ENCODE measurements at regions not wholly inside any gene's neighbourhood (a gene's known extent, or its start where the extent isn't known, plus 50 kb on each side); places are given as distances from the start of the nearest gene placed in this dataset.
"Not testable (repeated sequence)": the region's sequence is repeated elsewhere in the genome, so short reads cannot be mapped to it uniquely, and the experiment has no call there.

- H3K27ac Mint-ChIP-seq, result no peak overlapping the region
- H3K36me3 Mint-ChIP-seq, result no peaks in the 10 kb centered on the region
- peaks cover 18% of the 10 kb centered on the region for H3K9me3 Mint-ChIP-seq
- DNase-seq (ENCODE audit: low spot score in 2 of 2) (no peak), ATAC-seq (no peak)
- no peak overlapping the region for H3K4me3 Mint-ChIP-seq
- no peaks in the 10 kb centered on the region for H3K4me1 Mint-ChIP-seq
These were observed 123.9 kb upstream of the GRM7 start for GRCh38 chr3:6736836-6737629.

- Mint-ChIP-seq H3K9me3 (peaks cover 20% of the 10 kb centered on the region), H3K36me3 (no peaks in the 10 kb centered on the region), H3K4me3 (no peak overlapping the region), H3K4me1 (no peaks in the 10 kb centered on the region), H3K27ac (no peak overlapping the region)
- DNase-seq (ENCODE audit: low spot score in 2 of 2), result no peak
- no peak for ATAC-seq
These were observed 123.3 kb upstream of the GRM7 start for GRCh38 chr3:6737630-6738029.

GRCh38 chr3:6739288-6739687 is 121.6 kb upstream of the GRM7 start:
- ATAC-seq, result no peak

GRCh38 chr3:6743067-6743720 is 117.7 kb upstream of the GRM7 start:
- Mint-ChIP-seq H3K36me3 (no peaks in the 10 kb centered on the region), H3K27ac (no peak overlapping the region), H3K4me1 (no peaks in the 10 kb centered on the region), H3K4me3 (no peak overlapping the region), H3K9me3 (peaks cover 21% of the 10 kb centered on the region)
- no peak for ATAC-seq
- no peak for DNase-seq (ENCODE audit: low spot score in 2 of 2)

More at GRCh38 chr3:6739288-6739687, 121.6 kb upstream of the GRM7 start:
- no peak overlapping the region for H3K4me3 Mint-ChIP-seq
- DNase-seq (ENCODE audit: low spot score in 2 of 2), result no peak
- H3K27ac Mint-ChIP-seq, result no peak overlapping the region
- no peaks in the 10 kb centered on the region for H3K4me1 Mint-ChIP-seq
- H3K9me3 Mint-ChIP-seq, result peaks cover 17% of the 10 kb centered on the region
- H3K36me3 Mint-ChIP-seq, result no peaks in the 10 kb centered on the region

GRCh38 chr3:6746443-6746842 is 114.5 kb upstream of the GRM7 start:
- peaks cover 18% of the 10 kb centered on the region for H3K9me3 Mint-ChIP-seq
- no peak overlapping the region for H3K27ac Mint-ChIP-seq
- H3K4me3 Mint-ChIP-seq, result no peak overlapping the region
- no peaks in the 10 kb centered on the region for H3K36me3 Mint-ChIP-seq
- ATAC-seq, result no peak
- H3K4me1 Mint-ChIP-seq, result no peaks in the 10 kb centered on the region
- DNase-seq (ENCODE audit: low spot score in 2 of 2), result no peak

- Mint-ChIP-seq H3K4me1 (no peaks in the 10 kb centered on the region), H3K27ac (no peak overlapping the region), H3K36me3 (no peaks in the 10 kb centered on the region), H3K9me3 (peaks cover 18% of the 10 kb centered on the region), H3K4me3 (no peak overlapping the region)
- DNase-seq (ENCODE audit: low spot score in 2 of 2) (no peak), ATAC-seq (no peak)
These were observed 113.9 kb upstream of the GRM7 start for GRCh38 chr3:6747017-6747416.

GRCh38 chr3:6750782-6751181 is 110.1 kb upstream of the GRM7 start:
- Mint-ChIP-seq H3K9me3 (peaks cover 24% of the 10 kb centered on the region), H3K4me3 (no peak overlapping the region), H3K27ac (no peak overlapping the region), H3K4me1 (no peaks in the 10 kb centered on the region), H3K36me3 (no peaks in the 10 kb centered on the region)
- no peak for ATAC-seq
- DNase-seq (ENCODE audit: low spot score in 2 of 2), result no peak

GRCh38 chr3:6753536-6753935 is 107.4 kb upstream of the GRM7 start:
- Mint-ChIP-seq H3K36me3 (no peaks in the 10 kb centered on the region), H3K27ac (no peak overlapping the region), H3K4me1 (no peaks in the 10 kb centered on the region), H3K9me3 (peaks cover 22% of the 10 kb centered on the region), H3K4me3 (no peak overlapping the region)
- DNase-seq (ENCODE audit: low spot score in 2 of 2) (no peak), ATAC-seq (no peak)

- H3K27ac Mint-ChIP-seq; DNase-seq (ENCODE audit: low spot score in 2 of 2); H3K36me3 Mint-ChIP-seq; H3K4me1 Mint-ChIP-seq; ATAC-seq; H3K9me3 Mint-ChIP-seq; H3K4me3 Mint-ChIP-seq: not testable (repeated sequence)
These were observed 91.2 kb upstream of the GRM7 start for GRCh38 chr3:6769532-6770396.

GRCh38 chr3:6770397-6770690 is 90.6 kb upstream of the GRM7 start:
- Mint-ChIP-seq H3K27ac (no peak overlapping the region), H3K36me3 (no peaks in the 10 kb centered on the region), H3K4me1 (no peaks in the 10 kb centered on the region), H3K9me3 (peaks cover 9% of the 10 kb centered on the region), H3K4me3 (no peak overlapping the region)
- no peak for DNase-seq (ENCODE audit: low spot score in 2 of 2)
- ATAC-seq, result no peak

- ATAC-seq, result no peak
- Mint-ChIP-seq H3K27ac (no peak overlapping the region), H3K4me3 (no peak overlapping the region), H3K4me1 (no peaks in the 10 kb centered on the region), H3K9me3 (peaks cover 12% of the 10 kb centered on the region), H3K36me3 (no peaks in the 10 kb centered on the region)
- DNase-seq (ENCODE audit: low spot score in 2 of 2), result no peak
These were observed 89.7 kb upstream of the GRM7 start for GRCh38 chr3:6771171-6771570.

- ATAC-seq (no peak), DNase-seq (ENCODE audit: low spot score in 2 of 2) (no peak)
- H3K4me3 Mint-ChIP-seq, result no peak overlapping the region
- peaks cover 15% of the 10 kb centered on the region for H3K9me3 Mint-ChIP-seq
- H3K4me1 Mint-ChIP-seq, result no peaks in the 10 kb centered on the region
- H3K36me3 Mint-ChIP-seq, result no peaks in the 10 kb centered on the region
- H3K27ac Mint-ChIP-seq, result no peak overlapping the region
These were observed 81.8 kb upstream of the GRM7 start for GRCh38 chr3:6779140-6779539.

GRCh38 chr3:6781092-6781491 is 79.8 kb upstream of the GRM7 start:
- ATAC-seq (no peak), DNase-seq (ENCODE audit: low spot score in 2 of 2) (no peak)
- no peaks in the 10 kb centered on the region for H3K36me3 Mint-ChIP-seq
- H3K4me3 Mint-ChIP-seq, result no peak overlapping the region
- H3K4me1 Mint-ChIP-seq, result no peaks in the 10 kb centered on the region
- H3K9me3 Mint-ChIP-seq, result peaks cover 13% of the 10 kb centered on the region
- H3K27ac Mint-ChIP-seq, result no peak overlapping the region

GRCh38 chr3:6785726-6786125 is 75.2 kb upstream of the GRM7 start:
- no peaks in the 10 kb centered on the region for H3K4me1 Mint-ChIP-seq
- H3K4me3 Mint-ChIP-seq, result no peak overlapping the region
- peaks cover 6% of the 10 kb centered on the region for H3K9me3 Mint-ChIP-seq
- H3K36me3 Mint-ChIP-seq, result no peaks in the 10 kb centered on the region
- ATAC-seq, result no peak
- no peak for DNase-seq (ENCODE audit: low spot score in 2 of 2)
- H3K27ac Mint-ChIP-seq, result no peak overlapping the region

GRCh38 chr3:6791161-6791560 is 69.8 kb upstream of the GRM7 start:
- no peak overlapping the region for H3K27ac Mint-ChIP-seq
- H3K9me3 Mint-ChIP-seq, result peaks cover 5% of the 10 kb centered on the region
- no peaks in the 10 kb centered on the region for H3K4me1 Mint-ChIP-seq
- DNase-seq (ENCODE audit: low spot score in 2 of 2), result no peak
- no peaks in the 10 kb centered on the region for H3K36me3 Mint-ChIP-seq
- no peak overlapping the region for H3K4me3 Mint-ChIP-seq
- ATAC-seq, result no peak
